ENCODE measurements at regions not wholly inside any gene's neighbourhood (a gene's known extent, or its start where the extent isn't known, plus 50 kb on each side); places are given as distances from the start of the nearest gene placed in this dataset.
"Not testable (repeated sequence)": the region's sequence is repeated elsewhere in the genome, so short reads cannot be mapped to it uniquely, and the experiment has no call there.

GRCh38 chr17:70320673-70321345, 151.5 kb downstream of the KCNJ2 start:
- no peak for DNase-seq (ENCODE audit: low read depth, low spot score)

- no peak for DNase-seq (ENCODE audit: low read depth, low spot score)
Observed at GRCh38 chr17:70321352-70321751, 152.0 kb downstream of the KCNJ2 start.

GRCh38 chr17:70323269-70323668, 153.9 kb downstream of the KCNJ2 start:
- DNase-seq (ENCODE audit: low read depth, low spot score), result no peak

- no peak for DNase-seq (ENCODE audit: low read depth, low spot score)
Observed at GRCh38 chr17:70324031-70324430, 154.7 kb downstream of the KCNJ2 start.

GRCh38 chr17:70327279-70327678, 157.9 kb downstream of the KCNJ2 start:
- no peak for DNase-seq (ENCODE audit: low read depth, low spot score)

GRCh38 chr17:70327723-70328122, 158.4 kb downstream of the KCNJ2 start:
- no peak for DNase-seq (ENCODE audit: low read depth, low spot score)

GRCh38 chr17:70329721-70330120, 160.4 kb downstream of the KCNJ2 start:
- no peak for DNase-seq (ENCODE audit: low read depth, low spot score)

- DNase-seq (ENCODE audit: low read depth, low spot score), result not testable (repeated sequence)
Observed at GRCh38 chr17:70331066-70331465, 161.7 kb downstream of the KCNJ2 start.

- no peak for DNase-seq (ENCODE audit: low read depth, low spot score)
Observed at GRCh38 chr17:70332356-70333210, 163.3 kb downstream of the KCNJ2 start.

GRCh38 chr17:70336411-70336810, 167.1 kb downstream of the KCNJ2 start:
- no peak for DNase-seq (ENCODE audit: low read depth, low spot score)

GRCh38 chr17:70338946-70339354, 169.6 kb downstream of the KCNJ2 start:
- DNase-seq (ENCODE audit: low read depth, low spot score), result no peak

- no peak for DNase-seq (ENCODE audit: low read depth, low spot score)
Observed at GRCh38 chr17:70343114-70343513, 173.8 kb downstream of the KCNJ2 start.

- DNase-seq (ENCODE audit: low read depth, low spot score), result no peak
Observed at GRCh38 chr17:70344386-70345060, 175.2 kb downstream of the KCNJ2 start.

- DNase-seq (ENCODE audit: low read depth, low spot score), result no peak
Observed at GRCh38 chr17:70345061-70345460, 175.7 kb downstream of the KCNJ2 start.

- no peak for DNase-seq (ENCODE audit: low read depth, low spot score)
Observed at GRCh38 chr17:70352834-70353233, 183.5 kb downstream of the KCNJ2 start.

- DNase-seq (ENCODE audit: low read depth, low spot score), result no peak
Observed at GRCh38 chr17:70353408-70354092, 184.2 kb downstream of the KCNJ2 start.

GRCh38 chr17:70355185-70355584, 185.9 kb downstream of the KCNJ2 start:
- no peak for DNase-seq (ENCODE audit: low read depth, low spot score)

- DNase-seq (ENCODE audit: low read depth, low spot score), result no peak
Observed at GRCh38 chr17:70357190-70357589, 187.9 kb downstream of the KCNJ2 start.

- DNase-seq (ENCODE audit: low read depth, low spot score), result no peak
Observed at GRCh38 chr17:70365091-70365583, 195.8 kb downstream of the KCNJ2 start.

- no peak for DNase-seq (ENCODE audit: low read depth, low spot score)
Observed at GRCh38 chr17:70366386-70366785, 197.1 kb downstream of the KCNJ2 start.

- no peak for DNase-seq (ENCODE audit: low read depth, low spot score)
Observed at GRCh38 chr17:70368011-70368410, 198.7 kb downstream of the KCNJ2 start.

GRCh38 chr17:70369391-70369790, 200.1 kb downstream of the KCNJ2 start:
- no peak for DNase-seq (ENCODE audit: low read depth, low spot score)
